ENCODE measurements at regions not wholly inside any gene's neighbourhood (a gene's known extent, or its start where the extent isn't known, plus 50 kb on each side); places are given as distances from the start of the nearest gene placed in this dataset.

DNA sequence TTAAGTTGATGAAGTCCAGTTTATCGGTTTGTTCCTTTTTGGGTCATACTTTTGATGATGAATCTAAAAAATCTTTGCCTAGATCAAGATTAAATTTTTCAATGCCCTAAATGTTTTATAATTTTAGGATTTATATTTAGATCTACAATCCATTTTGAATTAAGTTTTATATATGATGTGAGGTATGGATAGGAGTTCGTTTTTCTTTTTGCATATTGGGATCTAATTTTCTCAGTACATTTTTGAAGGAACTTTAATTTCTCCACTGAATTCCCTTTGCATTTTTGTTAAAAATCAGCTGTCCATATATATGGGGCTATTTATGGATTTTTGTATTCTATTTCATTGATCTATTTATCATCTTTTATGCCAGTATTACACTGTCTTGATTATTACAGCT is 125.5 kb upstream of the HS3ST2 start:
- TF ChIP-seq, protein P1, sequence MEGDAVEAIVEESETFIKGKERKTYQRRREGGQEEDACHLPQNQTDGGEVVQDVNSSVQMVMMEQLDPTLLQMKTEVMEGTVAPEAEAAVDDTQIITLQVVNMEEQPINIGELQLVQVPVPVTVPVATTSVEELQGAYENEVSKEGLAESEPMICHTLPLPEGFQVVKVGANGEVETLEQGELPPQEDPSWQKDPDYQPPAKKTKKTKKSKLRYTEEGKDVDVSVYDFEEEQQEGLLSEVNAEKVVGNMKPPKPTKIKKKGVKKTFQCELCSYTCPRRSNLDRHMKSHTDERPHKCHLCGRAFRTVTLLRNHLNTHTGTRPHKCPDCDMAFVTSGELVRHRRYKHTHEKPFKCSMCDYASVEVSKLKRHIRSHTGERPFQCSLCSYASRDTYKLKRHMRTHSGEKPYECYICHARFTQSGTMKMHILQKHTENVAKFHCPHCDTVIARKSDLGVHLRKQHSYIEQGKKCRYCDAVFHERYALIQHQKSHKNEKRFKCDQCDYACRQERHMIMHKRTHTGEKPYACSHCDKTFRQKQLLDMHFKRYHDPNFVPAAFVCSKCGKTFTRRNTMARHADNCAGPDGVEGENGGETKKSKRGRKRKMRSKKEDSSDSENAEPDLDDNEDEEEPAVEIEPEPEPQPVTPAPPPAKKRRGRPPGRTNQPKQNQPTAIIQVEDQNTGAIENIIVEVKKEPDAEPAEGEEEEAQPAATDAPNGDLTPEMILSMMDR (IDR thresholded peaks at IDR 0.05) = no peak
- no peak for TF ChIP-seq POLR2A (IDR thresholded peaks at IDR 0.05)
